ENCODE measurements at regions not wholly inside any gene's neighbourhood (a gene's known extent, or its start where the extent isn't known, plus 50 kb on each side); places are given as distances from the start of the nearest gene placed in this dataset.

DNA sequence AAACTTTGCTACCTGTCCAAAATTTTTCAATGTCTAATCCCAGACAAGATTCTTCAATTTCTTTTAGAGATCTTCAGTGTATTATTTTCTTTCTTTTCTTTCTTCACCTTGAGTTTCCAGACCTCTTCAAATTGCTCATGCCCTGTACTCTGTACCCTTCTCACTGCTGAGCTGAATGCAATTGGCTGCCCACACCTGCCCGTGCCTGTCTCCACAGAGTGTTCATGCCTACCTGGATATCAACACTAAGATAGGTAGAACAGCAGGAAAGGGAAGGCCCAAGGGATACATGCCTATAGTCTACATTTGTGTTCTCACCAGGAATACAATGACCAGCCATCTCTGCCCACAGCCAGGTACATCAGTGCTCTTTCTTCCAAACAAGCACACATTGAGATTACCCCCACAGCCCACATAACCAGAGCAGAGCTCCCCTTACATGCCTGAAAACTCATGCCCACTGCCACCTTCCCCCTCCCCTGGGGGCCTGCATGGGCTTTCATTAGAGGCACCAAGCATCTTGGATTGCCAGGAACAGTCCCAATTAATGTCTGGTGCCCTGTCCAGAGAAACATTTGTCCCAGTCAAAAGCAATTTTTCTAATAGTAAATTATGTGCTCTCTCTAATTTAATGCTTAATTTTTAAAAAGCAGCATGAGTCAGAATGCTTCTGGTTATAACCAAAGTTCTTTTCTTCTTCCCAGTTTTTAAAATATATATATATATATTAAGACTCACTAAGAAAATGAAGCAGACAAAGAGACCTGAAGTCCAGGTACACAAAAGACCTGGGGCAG, 134.9 kb upstream of the SLC14A2 start:
- Mint-ChIP-seq H3K4me1 (no peaks in the 10 kb centered on the region), H3K27me3 (peaks cover 31% of the 10 kb centered on the region), H3K27ac (no peak overlapping the region), H3K4me3 (no peak overlapping the region), H3K9me3 (ENCODE audit: insufficient read depth) (no peaks in the 10 kb centered on the region)
- Histone ChIP-seq H3K4me2 (replicated peaks; ENCODE audit: low read depth, low read length, poor library complexity, severe bottlenecking) (no peak overlapping the region), H2AFZ (ENCODE audit: insufficient read depth, low read depth, low read length, poor library complexity, severe bottlenecking) (no peak overlapping the region), H3K9me3 (ENCODE audit: control extremely low read depth in 1 of 3, control insufficient read depth in 2 of 3, insufficient read depth in 1 of 3, low read length in 2 of 3) (no peaks in the 10 kb centered on the region), H3K27ac (ENCODE audit: low read length in 2 of 2) (no peak overlapping the region), H3K4me1 (ENCODE audit: control insufficient read depth in 2 of 2, insufficient read depth in 2 of 2, low read length in 2 of 2) (no peaks in the 10 kb centered on the region), H4K20me1 (ENCODE audit: control insufficient read depth, insufficient read depth, low read length, poor library complexity, severe bottlenecking) (no peaks in the 10 kb centered on the region), H3K9ac (ENCODE audit: low read length) (no peak overlapping the region), H3K79me2 (ENCODE audit: control insufficient read depth, insufficient read depth, low read length) (no peaks in the 10 kb centered on the region), H3K27me3 (replicated peaks in 1 of 4; ENCODE audit: control extremely low read depth in 1 of 4, control insufficient read depth in 3 of 4, insufficient read depth in 4 of 4, low read length in 3 of 4) (peaks cover 0 to 7% (median 5%) of the 10 kb centered on the region in 4 experiments), H3K4me3 (ENCODE audit: control extremely low read depth in 1 of 5, extremely low read depth in 1 of 5, insufficient read depth in 1 of 5, low read depth in 2 of 5, low read length in 4 of 5) (no peak overlapping the region), H3K36me3 (replicated peaks in 1 of 2; ENCODE audit: control extremely low read depth in 1 of 2, control insufficient read depth in 1 of 2, extremely low read depth in 1 of 2, insufficient read depth in 2 of 2, low read length in 1 of 2) (no peaks in the 10 kb centered on the region)
- no CpG with 5 or more reads among the region's 1 CpG for WGBS (ENCODE audit: insufficient coverage)
- ATAC-seq (ENCODE audit: low read depth): no peak
- TF ChIP-seq, protein P1, sequence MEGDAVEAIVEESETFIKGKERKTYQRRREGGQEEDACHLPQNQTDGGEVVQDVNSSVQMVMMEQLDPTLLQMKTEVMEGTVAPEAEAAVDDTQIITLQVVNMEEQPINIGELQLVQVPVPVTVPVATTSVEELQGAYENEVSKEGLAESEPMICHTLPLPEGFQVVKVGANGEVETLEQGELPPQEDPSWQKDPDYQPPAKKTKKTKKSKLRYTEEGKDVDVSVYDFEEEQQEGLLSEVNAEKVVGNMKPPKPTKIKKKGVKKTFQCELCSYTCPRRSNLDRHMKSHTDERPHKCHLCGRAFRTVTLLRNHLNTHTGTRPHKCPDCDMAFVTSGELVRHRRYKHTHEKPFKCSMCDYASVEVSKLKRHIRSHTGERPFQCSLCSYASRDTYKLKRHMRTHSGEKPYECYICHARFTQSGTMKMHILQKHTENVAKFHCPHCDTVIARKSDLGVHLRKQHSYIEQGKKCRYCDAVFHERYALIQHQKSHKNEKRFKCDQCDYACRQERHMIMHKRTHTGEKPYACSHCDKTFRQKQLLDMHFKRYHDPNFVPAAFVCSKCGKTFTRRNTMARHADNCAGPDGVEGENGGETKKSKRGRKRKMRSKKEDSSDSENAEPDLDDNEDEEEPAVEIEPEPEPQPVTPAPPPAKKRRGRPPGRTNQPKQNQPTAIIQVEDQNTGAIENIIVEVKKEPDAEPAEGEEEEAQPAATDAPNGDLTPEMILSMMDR (IDR thresholded peaks at IDR 0.05): no peak
- TF ChIP-seq EZH2 (IDR thresholded peaks at IDR 0.05; ENCODE audit: borderline replicate concordance, insufficient read depth, low read depth, low read length, poor library complexity, severe bottlenecking): no peak
- ChIA-PET CTCF (no interaction called here), POLR2A (no interaction called here)
- intact Hi-C loops (cut with micrococcal nuclease): no loop called here
- DNase-seq: no peak

DNA sequence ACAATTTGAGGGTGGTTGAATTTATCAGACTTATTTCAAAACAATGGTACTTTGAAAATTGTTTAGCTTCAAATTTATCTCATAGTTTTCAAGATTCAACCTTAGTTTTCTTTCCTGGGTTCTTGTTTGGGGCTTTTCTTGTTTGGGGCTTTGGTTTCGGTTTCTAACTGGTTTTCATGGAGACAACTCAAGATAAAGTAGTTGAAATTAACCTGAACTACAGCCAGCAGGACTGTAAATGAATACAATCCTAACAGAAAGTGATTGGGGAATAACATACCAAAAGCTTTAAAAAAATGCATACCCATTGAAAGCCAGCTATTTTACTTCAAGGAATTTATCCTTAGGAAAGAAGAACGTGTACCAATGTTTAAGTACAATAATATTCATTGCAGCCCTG, 133.5 kb upstream of the SLC14A2 start:
- ATAC-seq (ENCODE audit: low read depth) (no peak), DNase-seq (no peak)
- TF ChIP-seq EZH2 (IDR thresholded peaks at IDR 0.05; ENCODE audit: borderline replicate concordance, insufficient read depth, low read depth, low read length, poor library complexity, severe bottlenecking): no peak
- TF ChIP-seq, protein P1 (IDR thresholded peaks at IDR 0.05): no peak
- H3K4me3 ChIP-seq (ENCODE audit: control extremely low read depth in 1 of 5, extremely low read depth in 1 of 5, insufficient read depth in 1 of 5, low read depth in 2 of 5, low read length in 4 of 5): no peak overlapping the region
- H3K27me3 ChIP-seq (replicated peaks in 1 of 4; ENCODE audit: control extremely low read depth in 1 of 4, control insufficient read depth in 3 of 4, insufficient read depth in 4 of 4, low read length in 3 of 4): peaks cover 0 to 9% (median 5%) of the 10 kb centered on the region in 4 experiments
- ChIA-PET POLR2A (no interaction called here), CTCF (interaction anchor here (1.2 kb wide), 1 partner anchor 34 kb away, joined by 3 read pairs; no protein-coding TSS in a partner anchor)
- H3K27me3 Mint-ChIP-seq: peaks cover 24% of the 10 kb centered on the region
- H3K9me3 Mint-ChIP-seq (ENCODE audit: insufficient read depth): no peaks in the 10 kb centered on the region
- no CpG with 5 or more reads among the region's 2 CpGs for WGBS (ENCODE audit: insufficient coverage)
- H3K79me2 ChIP-seq (ENCODE audit: control insufficient read depth, insufficient read depth, low read length): no peaks in the 10 kb centered on the region
- H3K27ac Mint-ChIP-seq: no peak overlapping the region
- H3K9ac ChIP-seq (ENCODE audit: low read length): no peak overlapping the region
- H3K4me1 ChIP-seq (ENCODE audit: control insufficient read depth in 2 of 2, insufficient read depth in 2 of 2, low read length in 2 of 2): no peaks in the 10 kb centered on the region
- H3K27ac ChIP-seq (ENCODE audit: low read length in 2 of 2): no peak overlapping the region
- intact Hi-C loops (cut with micrococcal nuclease): no loop called here
- no peaks in the 10 kb centered on the region for H4K20me1 ChIP-seq (ENCODE audit: control insufficient read depth, insufficient read depth, low read length, poor library complexity, severe bottlenecking)
- no peaks in the 10 kb centered on the region for H3K9me3 ChIP-seq (ENCODE audit: control extremely low read depth in 1 of 3, control insufficient read depth in 2 of 3, insufficient read depth in 1 of 3, low read length in 2 of 3)
- no peak overlapping the region for H3K4me3 Mint-ChIP-seq
- H3K4me2 ChIP-seq (replicated peaks; ENCODE audit: low read depth, low read length, poor library complexity, severe bottlenecking): no peak overlapping the region
- H3K4me1 Mint-ChIP-seq: no peaks in the 10 kb centered on the region
- no peak overlapping the region for H2AFZ ChIP-seq (ENCODE audit: insufficient read depth, low read depth, low read length, poor library complexity, severe bottlenecking)
- no peaks in the 10 kb centered on the region for H3K36me3 ChIP-seq (replicated peaks in 1 of 2; ENCODE audit: control extremely low read depth in 1 of 2, control insufficient read depth in 1 of 2, extremely low read depth in 1 of 2, insufficient read depth in 2 of 2, low read length in 1 of 2)
